ENCODE measurements at regions not wholly inside any gene's neighbourhood (a gene's known extent, or its start where the extent isn't known, plus 50 kb on each side); places are given as distances from the start of the nearest gene placed in this dataset.
"Not testable (repeated sequence)": the region's sequence is repeated elsewhere in the genome, so short reads cannot be mapped to it uniquely, and the experiment has no call there.

- not testable (repeated sequence) for TF ChIP-seq CTCF (IDR thresholded peaks at IDR 0.05; ENCODE audit: borderline replicate concordance, extremely low read depth, low read length, poor library complexity, severe bottlenecking); EZH2 (IDR thresholded peaks at IDR 0.05; ENCODE audit: borderline replicate concordance, low read depth, low read length, severe bottlenecking)
Observed at GRCh38 chr14:87360246-87360645, 632.7 kb downstream of the GALC start.
